Choroid plexus epithelial cell (primary cell): ENCODE measurements at regions not wholly inside any gene's neighbourhood (a gene's known extent, or its start where the extent isn't known, plus 50 kb on each side); places are given as distances from the start of the nearest gene placed in this dataset.

Experiments
- DNase-seq: peaks from one replicate; pipeline ENCODE4 v3.0.0-alpha.2; 2010; ENCODE audit warnings: low read depth
- H3K4me3 ChIP-seq: 2 replicates; pipeline ENCODE4 v1.5.1; 2011; ENCODE audit warnings: low read depth, mild to moderate bottlenecking, control low read depth, low read length, moderate library complexity
- TF ChIP-seq, protein P1 (sequence below): conservative IDR thresholded peaks from 2 replicates; pipeline ENCODE4 v1.5.1; 2011; ENCODE audit warnings: low read depth, mild to moderate bottlenecking, control low read depth, inconsistent platforms, low read length, moderate library complexity

GRCh38 chrX:10039821-10040793 lies 72.9 kb downstream of the CLDN34 start:
- H3K4me3 ChIP-seq, result no peak overlapping the region
- no peak for DNase-seq
- TF ChIP-seq, protein P1, sequence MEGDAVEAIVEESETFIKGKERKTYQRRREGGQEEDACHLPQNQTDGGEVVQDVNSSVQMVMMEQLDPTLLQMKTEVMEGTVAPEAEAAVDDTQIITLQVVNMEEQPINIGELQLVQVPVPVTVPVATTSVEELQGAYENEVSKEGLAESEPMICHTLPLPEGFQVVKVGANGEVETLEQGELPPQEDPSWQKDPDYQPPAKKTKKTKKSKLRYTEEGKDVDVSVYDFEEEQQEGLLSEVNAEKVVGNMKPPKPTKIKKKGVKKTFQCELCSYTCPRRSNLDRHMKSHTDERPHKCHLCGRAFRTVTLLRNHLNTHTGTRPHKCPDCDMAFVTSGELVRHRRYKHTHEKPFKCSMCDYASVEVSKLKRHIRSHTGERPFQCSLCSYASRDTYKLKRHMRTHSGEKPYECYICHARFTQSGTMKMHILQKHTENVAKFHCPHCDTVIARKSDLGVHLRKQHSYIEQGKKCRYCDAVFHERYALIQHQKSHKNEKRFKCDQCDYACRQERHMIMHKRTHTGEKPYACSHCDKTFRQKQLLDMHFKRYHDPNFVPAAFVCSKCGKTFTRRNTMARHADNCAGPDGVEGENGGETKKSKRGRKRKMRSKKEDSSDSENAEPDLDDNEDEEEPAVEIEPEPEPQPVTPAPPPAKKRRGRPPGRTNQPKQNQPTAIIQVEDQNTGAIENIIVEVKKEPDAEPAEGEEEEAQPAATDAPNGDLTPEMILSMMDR, result no peak

DNA sequence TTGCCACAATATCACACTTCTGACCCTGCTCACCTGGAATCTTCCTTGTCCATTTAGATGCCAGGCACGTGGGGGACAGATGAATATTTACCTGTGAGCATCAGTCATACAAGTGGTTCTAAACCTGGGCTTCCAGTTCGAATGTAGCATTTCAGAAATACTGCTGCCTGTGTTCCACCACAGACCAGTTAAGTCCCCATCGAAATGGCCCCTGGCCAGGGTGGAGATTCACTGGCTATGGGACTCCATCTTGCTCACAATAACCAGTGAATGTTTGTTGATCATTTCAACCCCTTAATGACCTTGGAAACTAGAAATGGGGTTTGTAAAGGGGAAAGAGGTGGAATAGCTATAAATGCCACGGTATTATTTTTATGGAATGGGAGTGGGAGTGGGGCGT lies 73.8 kb downstream of the CLDN34 start:
- H3K4me3 ChIP-seq, result no peak overlapping the region
- no peak for DNase-seq
- TF ChIP-seq, protein P1, result no peak

GRCh38 chrX:10041383-10041782 lies 74.2 kb downstream of the CLDN34 start:
- TF ChIP-seq, protein P1, result no peak
- DNase-seq, result peak; percentile 80
- no peak overlapping the region for H3K4me3 ChIP-seq

DNA sequence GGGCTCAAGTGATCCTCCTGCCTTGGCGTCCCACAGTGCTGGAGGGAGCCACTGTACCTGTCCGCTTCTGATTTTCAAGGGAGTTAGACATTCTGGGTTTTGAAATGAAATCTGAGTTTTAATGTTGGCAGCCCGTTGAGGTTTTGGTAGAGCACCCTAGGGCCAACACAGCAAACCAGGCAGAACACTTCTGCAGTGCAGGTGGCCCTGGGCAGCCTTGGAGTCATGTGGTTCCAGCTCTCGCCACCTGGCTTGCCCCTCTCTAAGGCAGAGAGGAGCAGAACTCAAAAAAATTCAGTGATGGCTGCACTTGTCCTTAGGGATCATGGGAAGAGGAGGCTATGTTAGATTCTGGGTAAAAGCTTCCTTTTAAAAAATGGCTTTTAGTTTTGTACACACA lies 74.9 kb downstream of the CLDN34 start:
- no peak for DNase-seq
- no peak overlapping the region for H3K4me3 ChIP-seq
- TF ChIP-seq, protein P1, result no peak

GRCh38 chrX:10043386-10043785 lies 76.2 kb downstream of the CLDN34 start:
- TF ChIP-seq, protein P1, result no peak
- no peak overlapping the region for H3K4me3 ChIP-seq
- DNase-seq, result no peak

DNA sequence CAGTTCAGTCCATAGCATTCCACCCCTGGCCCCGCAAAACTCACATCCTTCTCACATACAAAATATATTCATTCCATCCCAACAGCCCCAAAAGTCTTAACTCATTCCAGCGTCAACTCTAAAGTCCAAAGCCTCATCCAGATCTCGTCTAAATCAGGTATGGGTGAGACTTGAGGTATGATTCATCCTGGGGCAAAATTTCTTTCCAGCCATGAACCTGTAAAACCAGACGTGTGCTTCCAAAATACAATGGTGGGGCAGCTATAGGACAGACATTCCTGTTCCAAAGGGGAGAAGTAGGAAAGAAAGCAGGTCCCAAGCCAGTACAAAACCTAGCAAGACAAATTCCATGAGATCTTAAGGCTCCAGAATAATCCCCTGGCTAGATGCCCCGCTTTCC lies 76.9 kb downstream of the CLDN34 start:
- no peak for DNase-seq
- TF ChIP-seq, protein P1, result no peak
- no peak overlapping the region for H3K4me3 ChIP-seq
